Right ventricle myocardium superior (tissue), 1 donor: ENCODE measurements at regions not wholly inside any gene's neighbourhood (a gene's known extent, or its start where the extent isn't known, plus 50 kb on each side); places are given as distances from the start of the nearest gene placed in this dataset.
"Not testable (repeated sequence)": the region's sequence is repeated elsewhere in the genome, so short reads cannot be mapped to it uniquely, and the experiment has no call there.

Experiments used
- ATAC-seq: fragments of 200-7000 bp; cut with Tn5 transposase; one replicate; pipeline ENCODE4 v1.9.1; 2020; ENCODE audit warnings: mild to moderate bottlenecking; ENCODE audit not compliant: poor library complexity
- DNase-seq: peaks from one replicate; pipeline ENCODE4 v3.0.0-alpha.2; 2020
- intact Hi-C: fragments of 100-400 bp; cut with DNase I; formaldehyde crosslinking; loops from one replicate; pipeline ENCODE4 v1.11.2; 2022
- donor health status: DM: no; HTN: yes; CAD: no; lungs with severe emphysema.

- ATAC-seq = peak; percentile 9
- peak; percentile 59 for DNase-seq
- intact Hi-C loops = not testable (repeated sequence)
These were observed 1609.3 kb downstream of the SPATA31A7 start for GRCh38 chr9:62798884-62799850.

- peak; percentile 27 for ATAC-seq
- peak; percentile 70 for DNase-seq
- intact Hi-C loops = not testable (repeated sequence)
These were observed 1610.1 kb downstream of the SPATA31A7 start for GRCh38 chr9:62799851-62800371.

GRCh38 chr9:62800451-62801371 is 1610.9 kb downstream of the SPATA31A7 start:
- peak; percentile 25 for ATAC-seq
- intact Hi-C loops = not testable (repeated sequence)
- DNase-seq = peak; percentile 67

DNA sequence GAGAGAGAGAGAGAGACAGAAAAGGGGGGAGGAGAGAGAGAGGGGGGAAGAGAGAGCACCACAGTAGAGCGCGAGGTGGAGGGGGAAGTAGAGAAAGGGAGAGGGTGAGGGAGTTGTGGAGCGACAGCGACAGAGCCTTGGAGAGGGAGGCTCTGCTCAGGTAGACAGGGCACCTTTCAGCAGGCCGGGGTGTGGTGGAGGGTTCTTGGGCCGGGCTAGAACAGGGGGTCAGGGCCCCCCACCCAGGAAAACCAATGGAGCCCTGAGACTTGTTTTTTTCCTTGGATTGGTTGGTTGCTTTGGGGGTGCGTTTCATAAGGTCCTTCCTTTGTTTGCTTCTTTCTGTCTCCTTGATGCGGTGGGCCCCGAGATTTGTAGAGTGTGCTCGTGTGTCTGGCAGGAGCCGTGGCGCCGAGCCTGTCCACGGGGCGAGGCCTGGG is 1611.6 kb downstream of the SPATA31A7 start:
- DNase-seq (peak; percentile 46), ATAC-seq (peak; percentile 43)
- intact Hi-C loops = not testable (repeated sequence)

DNA sequence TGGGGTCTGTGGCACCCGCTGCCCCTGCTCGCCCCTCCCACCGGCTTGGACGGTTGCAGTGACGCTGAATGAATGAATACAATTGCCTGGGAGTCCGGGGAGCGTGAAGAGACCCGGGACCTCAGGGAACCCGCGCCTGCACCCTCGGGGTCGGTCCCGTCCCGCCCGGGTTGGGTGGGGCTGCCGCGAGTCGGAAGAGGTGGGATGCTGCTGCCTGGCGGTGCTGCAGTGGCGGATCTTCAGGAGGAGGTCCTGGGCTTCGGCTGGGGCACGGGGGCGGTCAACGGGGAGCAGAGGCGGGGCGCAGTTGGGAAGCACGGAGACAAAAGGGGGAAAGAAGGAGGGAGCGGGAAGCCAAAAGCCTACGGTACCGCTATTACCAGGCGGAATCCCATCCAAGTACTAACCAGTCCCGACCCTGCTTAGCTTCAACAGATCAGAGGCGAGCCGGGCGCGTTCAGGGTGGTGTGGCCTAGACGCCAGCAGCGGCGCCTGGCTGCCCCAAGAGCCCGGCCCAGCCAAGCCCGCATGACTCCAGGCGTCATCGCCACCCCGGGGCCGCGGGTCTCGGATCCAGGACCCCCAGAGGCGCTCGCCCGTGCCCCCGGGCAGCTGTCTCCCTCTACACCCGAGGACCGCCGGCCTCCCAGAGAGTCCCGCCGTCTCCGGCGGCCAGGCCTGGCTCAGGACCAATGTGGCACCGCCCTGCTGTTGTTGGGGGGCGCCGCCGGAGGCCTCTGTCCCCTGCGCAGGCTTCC is 1612.3 kb downstream of the SPATA31A7 start:
- peak; percentile 91 for DNase-seq
- intact Hi-C loops = not testable (repeated sequence)
- peak; percentile 99 for ATAC-seq

- ATAC-seq, DNase-seq, intact Hi-C loops: not testable (repeated sequence)
These were observed 1612.9 kb downstream of the SPATA31A7 start for GRCh38 chr9:62802719-62803079.

GRCh38 chr9:62803099-62803498 is 1613.3 kb downstream of the SPATA31A7 start:
- ATAC-seq, intact Hi-C loops, DNase-seq: not testable (repeated sequence)

GRCh38 chr9:62804314-62804713 is 1614.5 kb downstream of the SPATA31A7 start:
- intact Hi-C loops, ATAC-seq: not testable (repeated sequence)
- DNase-seq = peak; percentile 27

GRCh38 chr9:62807424-62807823 is 1617.6 kb downstream of the SPATA31A7 start:
- intact Hi-C loops, ATAC-seq: not testable (repeated sequence)
- peak; percentile 43 for DNase-seq

DNA sequence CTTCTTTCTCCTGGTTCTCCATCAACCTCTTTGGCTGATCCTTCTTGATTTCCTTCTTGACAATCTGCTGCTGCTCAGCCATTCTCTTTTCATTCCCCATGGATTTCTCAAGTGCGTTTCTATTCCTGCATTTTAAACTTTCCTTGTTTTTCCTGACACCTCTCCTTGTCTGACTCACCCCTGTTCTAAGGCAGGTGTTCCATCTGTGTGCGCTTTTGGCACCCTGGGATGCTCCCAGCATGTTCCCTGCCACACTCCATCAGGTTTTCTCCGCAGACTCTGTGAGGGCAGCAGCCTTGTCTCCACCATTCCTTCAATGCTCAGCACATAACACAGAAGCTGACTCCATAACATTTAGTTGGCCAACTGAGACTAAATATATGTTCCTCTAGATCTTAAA is 1618.2 kb downstream of the SPATA31A7 start:
- intact Hi-C loops, ATAC-seq, DNase-seq: not testable (repeated sequence)

DNA sequence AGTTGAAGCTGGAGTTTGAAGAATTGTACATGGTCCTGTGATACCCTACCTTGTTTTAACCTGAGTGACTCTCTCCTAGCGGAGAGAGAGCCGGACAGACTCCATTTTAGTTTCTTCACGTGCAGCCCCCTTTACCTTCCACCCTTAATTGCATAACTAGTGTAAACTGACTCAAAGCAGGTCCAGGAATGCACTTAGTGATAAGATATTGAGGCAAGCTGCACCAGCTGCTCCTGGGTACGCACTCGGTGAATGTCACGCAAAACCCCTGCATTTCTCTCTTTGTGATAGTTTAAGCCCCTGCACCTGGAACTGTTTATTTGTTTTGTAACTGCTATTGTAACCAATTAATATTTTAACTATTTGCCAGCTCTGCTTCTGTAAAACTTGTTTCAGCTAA is 1620.5 kb downstream of the SPATA31A7 start:
- ATAC-seq, DNase-seq, intact Hi-C loops: not testable (repeated sequence)

- DNase-seq = peak; percentile 27
- ATAC-seq, intact Hi-C loops: not testable (repeated sequence)
These were observed 1621.0 kb downstream of the SPATA31A7 start for GRCh38 chr9:62810811-62811315.

DNA sequence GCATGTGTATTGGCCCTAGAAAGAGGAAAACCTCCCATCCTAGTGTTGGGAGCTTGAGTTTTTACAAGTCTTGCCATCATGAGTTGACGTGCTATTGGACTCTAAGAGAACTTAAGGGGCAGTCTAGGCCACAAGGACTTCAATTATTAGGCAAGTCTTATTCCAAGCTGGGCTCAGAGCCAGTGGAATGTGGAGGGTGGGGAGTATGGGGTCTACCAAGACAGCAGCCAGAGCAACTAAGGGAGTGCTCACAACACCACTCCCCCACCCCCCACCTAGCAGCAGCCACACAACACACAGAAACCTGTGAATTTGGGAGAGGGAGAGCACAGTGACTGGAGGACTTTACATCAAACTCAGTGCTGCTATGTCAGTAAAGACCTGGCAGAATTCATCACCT is 1625.6 kb downstream of the SPATA31A7 start:
- not testable (repeated sequence) for ATAC-seq, DNase-seq

GRCh38 chr9:62816331-62816730 is 1626.5 kb downstream of the SPATA31A7 start:
- not testable (repeated sequence) for ATAC-seq

More for the DNA sequence above, 1625.6 kb downstream of the SPATA31A7 start:
- intact Hi-C loops = not testable (repeated sequence)

DNA sequence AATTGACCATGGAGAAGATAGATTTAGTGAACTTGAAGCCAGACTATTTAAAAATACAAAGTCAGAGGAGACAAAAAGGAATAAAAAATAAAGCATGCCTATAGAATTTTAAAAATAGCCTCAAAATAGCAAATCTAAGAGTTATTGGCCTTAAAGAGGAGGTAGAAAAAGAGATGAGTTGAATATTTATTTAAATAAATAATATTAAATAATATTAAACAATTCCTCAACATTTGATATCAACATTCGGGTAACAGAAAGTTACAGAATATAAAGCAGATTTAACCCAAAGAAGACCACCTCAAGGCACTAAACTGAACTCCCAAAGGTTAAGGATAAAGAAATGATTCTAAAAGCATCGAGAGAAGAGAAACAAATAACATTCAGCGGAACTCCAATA is 1627.4 kb downstream of the SPATA31A7 start:
- ATAC-seq, intact Hi-C loops, DNase-seq: not testable (repeated sequence)

More at GRCh38 chr9:62816331-62816730, 1626.5 kb downstream of the SPATA31A7 start:
- intact Hi-C loops = not testable (repeated sequence)
- DNase-seq = peak; percentile 39

DNA sequence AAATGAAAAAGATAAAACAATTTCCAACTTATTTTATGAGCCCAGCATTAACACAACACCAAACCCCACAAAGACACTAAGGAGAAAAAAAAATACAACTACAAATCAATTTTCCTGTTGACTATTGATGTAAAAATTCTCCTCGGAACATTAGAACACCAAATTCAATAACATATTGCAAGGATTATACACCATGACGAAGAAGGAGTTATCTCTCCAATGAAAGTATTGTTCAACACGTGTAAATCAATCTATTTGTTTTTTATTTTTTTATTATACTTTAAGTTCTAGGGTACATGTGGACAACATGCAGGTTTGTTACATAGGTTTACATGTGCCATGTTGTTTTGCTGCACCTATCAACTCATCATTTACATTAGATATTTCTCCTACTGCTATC is 1632.3 kb downstream of the SPATA31A7 start:
- DNase-seq, ATAC-seq, intact Hi-C loops: not testable (repeated sequence)
